ENCODE measurements at regions not wholly inside any gene's neighbourhood (a gene's known extent, or its start where the extent isn't known, plus 50 kb on each side); places are given as distances from the start of the nearest gene placed in this dataset.
A peak's percentile ranks its signal among the peaks of the same experiment; 100 is the strongest.

DNA sequence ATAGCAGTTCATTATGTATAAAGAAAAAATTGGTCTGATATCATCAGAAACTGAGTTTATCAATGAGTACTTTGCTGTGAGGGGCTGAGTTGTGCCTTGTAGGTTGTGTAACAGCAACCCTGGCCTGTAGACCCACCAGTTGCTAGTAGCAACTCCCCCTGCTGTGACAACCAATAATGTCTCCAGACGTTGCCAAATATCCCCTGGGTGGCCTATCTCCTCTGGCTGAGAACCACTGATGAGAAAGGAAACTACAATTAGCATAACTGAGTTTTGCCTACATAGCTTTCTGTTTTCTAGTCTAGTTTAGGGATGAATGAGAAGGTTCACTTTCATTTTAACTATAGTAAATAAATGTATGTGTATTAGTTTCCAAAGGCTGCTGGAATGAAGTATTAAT lies 234.1 kb downstream of the CPE start:
- no peak for DNase-seq

DNA sequence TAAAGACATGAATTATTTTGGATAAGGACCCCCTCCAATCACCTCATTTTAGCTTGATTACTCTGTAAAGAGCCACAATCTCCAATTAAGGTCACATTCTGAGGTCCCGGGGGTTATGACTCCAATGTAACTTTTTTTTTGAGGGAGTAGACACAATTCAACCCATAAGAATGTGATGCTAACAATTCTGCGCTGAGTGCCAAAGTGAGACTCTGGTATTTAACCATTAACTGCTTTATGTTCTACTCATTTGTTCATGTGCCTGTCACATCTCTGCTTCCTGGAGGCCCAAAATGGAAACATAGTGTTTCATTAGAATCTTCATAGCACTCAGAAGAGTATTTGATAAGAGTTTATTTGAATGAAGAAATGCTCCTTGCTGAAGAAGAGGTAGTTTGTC lies 234.8 kb downstream of the CPE start:
- DNase-seq: no peak

DNA sequence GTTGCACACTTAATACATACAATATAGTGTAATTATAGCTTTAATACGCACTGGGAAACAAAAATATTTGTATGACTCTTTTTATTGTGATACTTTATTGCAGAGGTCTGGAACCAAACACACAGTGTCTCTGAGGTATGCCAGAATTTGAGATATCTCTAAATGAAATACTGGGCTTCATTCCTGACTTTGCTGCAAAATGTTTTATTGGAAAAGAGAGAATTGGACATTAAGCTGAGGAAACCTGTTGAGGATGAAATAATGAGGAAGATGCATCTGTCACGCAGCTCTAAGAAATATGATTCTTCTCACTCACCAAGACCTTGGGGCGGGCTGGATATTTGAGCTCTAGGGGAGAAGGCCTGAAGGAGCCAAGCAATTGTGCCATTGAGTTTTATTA lies 242.1 kb downstream of the CPE start:
- no peak for DNase-seq

DNA sequence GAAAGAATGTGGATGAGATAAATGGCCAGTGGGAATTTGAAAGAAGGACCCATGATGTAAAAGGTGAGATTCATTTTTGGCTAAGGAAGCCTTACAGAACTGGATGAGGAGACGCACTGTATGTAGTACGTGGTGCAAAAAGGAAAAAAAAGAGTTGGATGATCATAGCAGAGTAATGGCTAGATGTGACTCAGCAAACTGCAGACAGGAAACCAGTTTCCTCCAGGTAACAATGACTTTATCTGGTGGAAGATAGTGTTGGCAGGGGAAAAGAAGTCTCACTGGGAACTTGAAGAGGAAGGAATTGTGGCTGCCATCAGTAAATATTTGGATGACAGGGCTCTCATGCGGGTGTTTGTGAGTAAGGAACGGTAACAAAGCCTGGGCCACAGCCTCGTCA lies 243.2 kb downstream of the CPE start:
- no peak for DNase-seq

DNA sequence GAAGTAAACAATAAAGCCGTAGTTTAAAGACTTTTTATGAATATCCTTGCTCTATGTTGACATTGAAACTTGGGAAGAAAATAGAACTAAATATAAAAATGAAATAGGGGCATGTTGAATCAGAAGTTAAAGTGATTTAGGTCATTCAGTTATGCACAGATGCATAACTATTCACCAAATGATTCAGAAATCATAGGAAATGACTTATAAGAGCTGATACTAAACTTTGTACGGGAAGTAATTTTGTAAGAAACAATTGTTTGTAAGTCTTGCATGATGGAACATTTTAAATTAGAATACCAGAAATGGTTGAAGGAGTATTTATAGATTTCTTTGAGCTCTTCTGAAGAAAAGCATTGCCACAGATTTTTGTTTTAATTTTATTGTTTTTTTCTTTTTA lies 246.5 kb downstream of the CPE start:
- DNase-seq: no peak

DNA sequence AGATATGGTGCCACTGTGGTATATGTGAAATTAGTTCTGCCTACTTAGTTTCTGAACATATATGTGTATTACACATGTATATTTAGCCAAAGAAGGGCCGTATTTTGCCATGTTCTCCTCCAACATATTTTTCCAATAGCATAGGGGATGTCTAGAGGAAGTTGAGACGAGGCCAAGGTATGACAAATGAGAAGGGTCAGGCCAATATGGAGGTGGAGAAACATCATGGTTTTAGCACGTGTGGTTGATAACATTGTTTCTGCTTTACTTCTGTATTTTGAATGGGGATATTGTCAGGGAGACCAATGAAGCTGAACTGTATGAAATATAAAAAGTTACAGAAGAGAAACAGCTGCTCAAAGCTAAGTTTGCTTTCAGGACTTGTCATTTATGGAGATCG lies 246.7 kb upstream of the TLL1 start:
- no peak for DNase-seq

DNA sequence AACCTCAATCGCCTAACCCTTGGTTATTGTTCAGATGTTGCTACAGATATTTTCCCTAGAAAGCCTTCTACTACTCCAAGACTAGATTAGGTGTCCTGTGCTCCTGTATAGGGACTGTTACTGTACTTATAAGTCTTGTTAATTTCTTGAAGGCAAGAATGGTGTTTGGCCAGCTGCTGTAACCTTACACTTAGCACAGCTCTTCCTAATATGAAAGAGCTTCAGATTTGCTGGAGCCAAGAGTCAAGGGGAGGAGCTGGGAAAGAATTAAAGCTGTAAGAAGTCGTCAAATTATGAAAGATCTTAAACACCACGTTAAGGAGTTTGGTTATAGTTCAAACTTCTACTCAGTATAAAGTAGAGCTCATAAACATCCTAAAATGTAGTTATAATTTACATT lies 245.9 kb upstream of the TLL1 start:
- no peak for DNase-seq

DNA sequence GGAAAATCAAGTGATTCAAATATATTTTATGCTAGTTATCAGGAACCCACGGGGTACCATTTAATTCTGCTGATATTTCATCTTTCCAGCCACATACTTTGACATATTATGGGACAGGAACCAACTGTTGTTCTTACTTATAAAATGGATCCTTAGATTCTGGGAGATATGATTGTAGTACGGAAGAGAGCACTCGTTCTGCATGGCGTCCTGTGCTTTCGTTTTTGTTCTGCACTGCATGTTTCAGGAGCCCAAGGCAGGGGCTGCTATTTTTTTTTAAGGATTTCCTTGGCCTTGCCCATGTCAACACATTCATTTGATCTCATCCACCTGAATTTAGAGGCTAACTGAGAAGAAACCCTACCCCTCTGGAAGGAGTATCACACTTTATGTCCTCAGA lies 245.5 kb upstream of the TLL1 start:
- no peak for DNase-seq

DNA sequence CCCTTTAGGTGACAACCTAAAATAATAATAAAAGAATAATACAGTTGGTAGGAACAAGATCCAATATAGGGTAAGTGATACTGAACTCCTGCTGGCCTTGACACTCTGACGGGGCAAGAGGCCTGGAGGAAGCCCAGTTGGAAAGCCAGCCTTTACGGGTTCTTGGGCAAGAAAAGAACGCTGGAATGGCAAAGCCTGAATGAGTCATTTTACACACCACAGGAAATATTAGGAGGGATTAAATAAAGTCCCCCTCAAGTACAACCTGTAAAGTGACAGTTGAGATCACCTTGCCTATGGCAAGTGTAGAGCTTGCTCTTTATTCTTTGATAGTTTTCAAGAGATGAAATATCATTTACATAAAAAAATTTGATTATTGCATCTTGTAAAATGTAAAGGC lies 244.5 kb upstream of the TLL1 start:
- DNase-seq: no peak

DNA sequence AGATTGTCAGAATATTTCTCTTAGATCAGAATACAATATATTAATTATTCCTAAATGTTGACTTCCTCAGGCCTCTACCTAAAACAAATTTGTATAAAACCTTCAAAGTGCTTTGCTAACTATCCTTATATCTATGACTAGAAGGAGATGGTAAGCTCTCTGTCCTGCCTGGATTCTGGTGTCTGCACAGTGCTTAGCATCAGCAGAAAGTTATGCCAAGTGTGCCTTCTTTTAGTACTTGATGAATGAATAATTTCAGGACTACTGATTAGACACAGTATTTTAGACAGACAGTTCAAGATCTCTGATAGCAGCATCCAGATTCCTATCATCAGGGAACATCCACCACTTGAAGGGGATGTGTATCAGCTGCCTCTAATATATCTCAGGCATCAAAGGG lies 242.4 kb upstream of the TLL1 start:
- DNase-seq: no peak

DNA sequence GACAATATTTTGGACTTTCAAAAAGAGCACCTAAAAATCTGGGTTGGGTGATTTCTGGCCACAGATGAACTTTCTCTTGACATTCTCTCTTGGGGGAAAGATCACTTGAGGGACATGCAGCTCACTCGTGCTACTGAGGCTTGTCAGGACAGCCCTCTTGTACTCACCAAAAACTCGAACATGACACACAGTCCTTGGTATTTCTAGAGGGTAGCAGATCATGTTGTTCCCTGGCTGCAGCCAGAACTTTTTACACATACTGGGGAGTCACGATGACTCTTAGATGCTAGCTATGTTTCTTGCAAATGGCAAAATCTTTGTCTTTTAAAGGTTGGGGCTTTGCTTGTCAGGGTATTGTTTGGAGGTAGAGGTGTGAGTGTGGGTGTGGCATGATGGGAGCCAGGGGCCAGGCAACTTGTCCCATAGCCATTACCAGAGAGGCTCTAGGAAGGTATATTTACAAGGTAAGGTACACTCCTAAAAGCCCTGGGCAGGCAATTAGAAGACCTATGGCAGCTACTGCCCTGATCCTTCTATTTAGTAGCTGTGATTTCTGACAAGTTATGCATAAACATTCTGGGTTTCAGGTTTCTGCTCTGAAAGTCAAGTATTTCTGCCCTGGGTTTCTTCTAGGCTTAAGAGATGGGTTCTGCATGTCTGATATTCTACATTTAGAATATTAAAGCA lies 241.7 kb upstream of the TLL1 start:
- DNase-seq: no peak

DNA sequence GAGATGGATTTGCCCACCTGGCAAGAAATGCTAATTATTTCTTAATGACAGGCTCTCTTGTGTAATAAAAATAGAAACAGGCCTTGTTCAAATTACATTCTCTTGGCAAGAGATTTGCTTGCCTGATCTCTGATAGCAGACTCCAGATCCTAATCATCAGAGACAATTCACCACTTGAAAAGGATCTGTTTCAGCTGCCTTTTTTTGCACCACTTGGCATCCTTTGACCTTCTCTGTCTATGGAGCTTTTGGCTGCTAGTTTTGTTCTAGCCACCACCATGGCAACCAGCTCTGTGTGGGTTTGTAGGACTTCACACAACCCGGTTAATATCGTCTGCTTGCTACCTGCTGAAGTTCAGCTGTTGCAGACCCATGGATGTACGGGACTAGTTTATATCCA lies 241.1 kb upstream of the TLL1 start:
- DNase-seq: peak; percentile 80

DNA sequence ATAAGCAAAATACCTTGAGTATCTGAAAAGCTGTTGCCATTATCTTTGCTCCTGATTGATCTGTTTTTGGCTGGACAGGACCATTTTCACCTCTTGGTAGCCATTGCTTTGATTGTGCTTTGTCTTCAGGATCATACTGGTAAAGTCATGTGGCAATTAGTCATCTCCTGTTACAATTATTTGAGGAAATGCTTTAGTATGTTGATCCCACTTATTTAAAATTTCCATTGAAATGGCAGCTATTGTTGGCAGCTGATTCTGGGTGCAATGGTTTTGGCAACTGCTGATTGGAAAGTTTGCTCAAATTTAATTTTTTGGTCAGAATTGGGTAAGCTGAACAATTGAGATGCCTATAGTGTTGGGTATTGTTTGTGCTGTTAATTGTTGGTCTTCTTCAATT lies 238.3 kb upstream of the TLL1 start:
- DNase-seq: no peak

DNA sequence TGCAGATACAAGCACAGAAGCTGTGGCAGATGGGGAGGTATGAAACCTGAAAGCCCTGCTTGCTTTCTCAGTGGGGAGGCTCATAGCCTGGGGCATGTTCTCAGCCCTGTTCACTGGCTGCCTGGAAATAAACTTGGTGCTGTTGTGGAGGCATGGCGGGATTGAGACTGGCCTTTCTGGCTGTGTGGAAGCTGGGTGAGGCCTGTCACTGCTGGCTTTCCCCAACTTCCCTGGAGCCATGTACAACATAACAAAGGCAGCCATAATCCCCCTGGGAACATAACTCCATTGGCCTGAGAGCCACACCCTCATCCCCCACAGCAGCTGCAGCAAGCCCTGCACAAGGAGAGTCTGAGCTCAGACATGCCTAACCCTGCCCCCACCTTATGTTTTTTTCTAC lies 237.7 kb upstream of the TLL1 start:
- no peak for DNase-seq

DNA sequence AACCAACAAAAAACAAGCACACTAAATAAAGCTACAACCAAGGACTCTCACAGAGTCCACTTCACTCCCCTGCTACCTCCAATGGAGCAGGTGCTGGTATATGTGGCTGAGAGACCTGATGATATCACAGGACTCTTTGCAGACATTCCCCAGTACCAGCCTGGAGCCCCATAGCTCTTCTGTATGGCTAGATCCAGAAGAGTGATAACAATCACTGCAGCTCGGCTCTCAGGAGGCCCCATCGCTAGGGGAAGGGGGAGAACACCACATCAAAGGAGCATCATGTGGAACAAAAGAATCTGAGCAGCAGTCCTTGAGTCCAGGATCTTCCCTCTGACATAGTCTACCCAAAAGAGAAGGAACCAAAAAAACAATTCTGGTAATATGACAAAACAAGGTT lies 237.1 kb upstream of the TLL1 start:
- no peak for DNase-seq

DNA sequence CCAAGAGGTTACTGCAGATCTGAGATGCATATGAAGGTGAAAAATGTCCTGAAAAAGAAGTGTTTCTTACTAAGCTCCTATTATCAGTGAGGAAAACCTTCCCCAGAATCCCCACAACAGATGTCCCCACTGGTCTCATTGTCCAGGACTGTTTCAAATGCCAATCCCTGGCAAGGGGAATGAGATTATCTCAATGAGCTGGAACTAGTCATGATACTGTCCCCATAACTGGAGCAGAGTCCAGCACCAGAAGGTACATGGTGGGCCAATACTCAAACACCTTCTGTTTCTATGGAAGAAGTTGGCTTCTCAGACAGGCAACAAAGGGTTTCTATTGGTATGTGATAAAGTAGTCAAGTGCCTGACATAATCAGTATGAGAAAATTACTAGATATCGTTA lies 221.1 kb upstream of the TLL1 start:
- DNase-seq: no peak

DNA sequence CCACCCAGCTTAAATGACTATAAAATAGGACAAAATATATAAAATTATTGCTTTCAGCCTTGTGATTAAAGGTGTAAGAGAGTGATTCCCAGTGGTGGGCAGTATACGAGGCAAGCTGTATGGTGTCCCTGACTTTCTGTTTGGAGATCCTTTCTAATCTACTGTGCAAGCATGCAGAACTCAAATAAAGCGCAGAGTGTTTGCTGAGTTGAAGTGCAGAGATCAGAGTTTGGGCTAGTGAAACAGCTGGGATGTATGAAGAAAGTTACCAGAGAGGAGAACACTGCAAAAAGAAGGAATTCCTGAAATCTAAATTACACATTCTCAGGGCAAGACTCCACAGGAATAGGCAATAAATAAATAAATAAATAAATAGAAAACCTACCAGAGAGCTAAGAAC lies 218.5 kb upstream of the TLL1 start:
- DNase-seq: no peak

DNA sequence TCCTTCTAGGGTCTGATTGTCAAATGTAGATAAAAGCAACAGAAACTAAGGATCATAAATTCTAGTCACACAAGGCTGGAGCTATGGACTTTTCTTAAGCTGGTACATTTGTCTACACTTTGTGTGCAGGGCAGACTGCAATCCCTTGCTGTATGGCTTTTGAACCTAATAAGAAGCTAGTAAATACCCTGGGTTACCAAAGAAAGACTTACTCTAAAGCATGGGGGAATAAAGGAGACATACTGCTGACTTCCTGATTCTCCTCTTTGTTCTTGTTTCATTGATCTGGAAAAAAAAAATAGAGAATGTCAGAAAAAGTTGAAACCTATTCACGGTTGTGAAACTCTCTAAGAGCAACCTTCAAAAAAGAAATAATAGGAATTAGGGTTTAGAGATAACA lies 216.6 kb upstream of the TLL1 start:
- DNase-seq: no peak

DNA sequence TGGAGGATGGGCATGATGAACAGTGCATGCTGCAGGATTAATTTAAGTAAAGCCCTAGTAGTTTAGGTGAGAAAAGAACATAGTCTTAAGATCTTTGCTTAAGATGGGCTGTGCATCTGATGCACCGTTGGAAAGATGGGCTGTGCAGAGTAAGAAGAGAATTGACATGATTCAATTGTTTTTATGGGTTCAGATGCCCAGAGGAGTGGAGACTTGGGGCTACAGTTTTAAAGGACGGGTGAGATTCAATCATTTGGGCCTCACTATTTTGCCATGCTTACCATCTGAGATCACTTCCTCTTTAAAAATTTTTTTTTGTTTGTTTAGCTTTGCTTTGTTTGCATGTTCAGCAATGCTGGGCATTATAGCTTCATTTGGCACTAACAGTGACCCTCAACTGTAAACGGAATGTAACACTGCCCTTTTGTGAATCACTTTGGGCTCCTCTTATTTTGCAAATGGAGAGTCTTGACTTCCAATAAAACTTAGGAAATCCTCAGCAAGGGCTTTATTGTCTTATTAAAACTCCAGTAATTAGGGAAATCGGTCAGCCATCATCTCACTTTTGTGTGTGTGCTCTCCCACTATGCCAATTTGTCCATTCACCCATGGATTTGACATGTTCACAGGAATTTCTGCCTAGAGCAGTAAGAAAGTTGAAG lies 216.1 kb upstream of the TLL1 start:
- DNase-seq: no peak

DNA sequence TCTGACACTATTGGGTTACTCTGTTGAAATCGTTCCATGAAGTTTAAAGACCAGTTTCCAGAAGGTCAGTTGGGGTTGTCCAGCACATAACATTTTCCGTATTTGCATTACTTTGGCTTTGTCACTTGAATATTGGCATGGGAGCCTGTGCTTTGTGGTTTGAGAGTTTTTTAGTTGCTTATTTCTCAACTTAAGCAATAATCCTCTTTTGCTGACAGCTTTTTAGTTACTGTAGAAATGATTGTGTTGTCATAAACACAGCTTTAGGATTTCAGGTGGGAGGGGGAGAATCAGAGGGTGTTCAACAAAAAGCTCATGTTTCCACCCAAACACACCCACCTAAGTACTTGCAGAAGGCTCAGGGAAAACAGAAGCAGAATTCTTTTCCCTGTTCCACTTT lies 210.7 kb upstream of the TLL1 start:
- DNase-seq: no peak

DNA sequence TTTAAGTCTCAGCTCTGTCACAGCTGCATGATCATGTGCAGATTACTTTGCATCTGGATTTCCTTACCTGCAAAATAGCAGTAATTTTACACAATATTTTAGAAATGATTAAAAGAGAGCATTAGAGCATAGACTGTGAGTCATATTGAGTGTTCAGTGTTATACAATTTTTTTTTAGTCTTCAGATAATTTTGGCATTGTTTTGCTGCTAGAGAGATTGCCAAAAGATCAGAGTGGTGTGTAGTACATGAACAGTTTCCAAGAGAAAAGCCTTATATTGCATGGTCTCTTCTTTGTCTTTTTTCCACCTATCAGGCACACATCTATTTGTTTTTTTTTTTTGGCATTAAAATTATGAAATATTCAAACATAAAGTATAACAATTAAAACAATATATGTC lies 209.6 kb upstream of the TLL1 start:
- no peak for DNase-seq

DNA sequence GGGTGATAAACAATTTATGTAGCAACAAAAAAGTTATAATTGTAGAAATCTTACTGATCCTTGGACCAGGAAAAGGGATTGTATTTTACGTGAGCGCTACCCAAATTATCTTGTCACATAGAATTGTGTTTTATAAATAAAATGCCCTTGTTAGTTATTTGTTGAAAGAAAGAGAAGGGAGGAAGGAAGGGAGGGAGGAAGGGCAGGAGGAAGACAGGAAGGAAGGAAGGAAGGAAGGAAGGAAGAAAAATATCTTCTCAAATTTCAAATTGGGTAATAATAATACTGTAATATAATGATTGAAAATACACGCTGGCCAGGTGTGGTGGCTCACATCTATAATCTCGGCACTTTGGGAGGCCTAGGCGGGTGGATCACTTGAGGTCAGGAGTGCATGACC lies 206.2 kb upstream of the TLL1 start:
- DNase-seq: no peak

DNA sequence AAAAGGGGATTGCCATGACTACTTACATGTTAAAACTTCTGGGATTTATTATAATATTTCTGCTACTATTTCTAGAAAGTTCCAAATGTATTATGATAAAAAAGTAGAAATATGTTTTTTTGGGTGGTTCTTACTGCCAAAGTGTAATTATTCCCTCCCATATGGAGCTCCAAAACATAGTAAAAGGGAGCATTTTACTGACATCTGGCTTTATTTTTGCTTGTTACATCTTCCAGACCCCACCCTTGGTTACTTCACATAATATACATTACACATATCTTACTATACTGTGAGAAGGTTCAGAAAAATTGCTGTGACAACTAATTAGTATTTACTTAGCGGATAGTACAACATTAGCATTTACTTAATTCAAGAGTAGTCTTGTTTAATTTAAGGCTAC lies 205.1 kb upstream of the TLL1 start:
- DNase-seq: peak; percentile 5

DNA sequence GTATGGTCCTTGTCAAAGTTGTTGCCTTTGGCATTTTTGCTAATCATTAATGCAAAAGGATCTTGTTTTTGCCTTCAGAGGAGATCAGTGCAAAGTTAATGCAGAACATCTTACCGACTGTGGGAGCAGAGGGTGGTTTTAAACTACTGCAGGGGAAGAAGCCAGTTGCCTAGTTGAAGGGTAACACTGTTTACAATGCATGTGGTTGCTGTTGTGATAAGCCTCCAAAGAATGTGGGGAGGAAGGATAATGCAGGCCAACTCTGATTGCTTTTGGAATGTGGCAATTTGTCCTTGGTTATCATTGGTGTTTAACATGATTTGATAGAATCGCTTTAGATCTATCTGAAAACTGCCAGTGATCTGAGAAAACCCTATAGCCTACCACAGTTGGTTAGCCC lies 204.3 kb upstream of the TLL1 start:
- DNase-seq: no peak

DNA sequence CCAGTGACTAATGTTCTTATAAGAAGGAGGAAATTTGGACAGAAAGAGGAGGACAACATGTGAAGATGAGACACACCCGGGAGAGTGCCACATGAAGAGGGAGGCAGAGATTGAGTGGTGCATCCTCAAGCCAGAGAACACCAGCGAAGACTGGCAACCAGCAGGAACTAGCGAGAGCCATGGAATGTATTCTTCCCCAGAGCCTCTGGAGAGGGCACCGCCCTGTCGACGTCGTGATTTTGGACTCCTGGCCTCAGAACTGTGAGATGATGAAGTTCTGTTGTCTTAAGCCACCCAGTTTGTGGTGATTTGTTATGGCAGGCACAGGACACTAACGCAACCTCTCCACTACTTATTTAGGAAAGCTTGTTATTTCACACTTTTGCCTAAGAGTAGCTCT lies 196.0 kb upstream of the TLL1 start:
- no peak for DNase-seq
